GM21447 (cell line): ENCODE measurements at regions not wholly inside any gene's neighbourhood (a gene's known extent, or its start where the extent isn't known, plus 50 kb on each side); places are given as distances from the start of the nearest gene placed in this dataset.
"Not testable (repeated sequence)": the region's sequence is repeated elsewhere in the genome, so short reads cannot be mapped to it uniquely, and the experiment has no call there.

Experiments
- ATAC-seq: cut with Tn5 transposase; IDR thresholded peaks from one replicate; pipeline ENCODE4 v1.9.1; 2021; ENCODE audit not compliant: unreplicated experiment

- ATAC-seq, result no peak
Measured at GRCh38 chr20:51190783-51191180, 167.9 kb upstream of the KCNG1 start.

GRCh38 chr20:51189814-51190782, 167.2 kb upstream of the KCNG1 start:
- ATAC-seq, result no peak

GRCh38 chr20:51188941-51189340, 166.0 kb upstream of the KCNG1 start:
- ATAC-seq, result no peak

- ATAC-seq, result no peak
Measured at GRCh38 chr20:51187261-51187660, 164.4 kb upstream of the KCNG1 start.

GRCh38 chr20:51185861-51186260, 163.0 kb upstream of the KCNG1 start:
- no peak for ATAC-seq

GRCh38 chr20:51185277-51185676, 162.4 kb upstream of the KCNG1 start:
- ATAC-seq, result no peak

GRCh38 chr20:51184289-51184688, 161.4 kb upstream of the KCNG1 start:
- ATAC-seq, result no peak

GRCh38 chr20:51183451-51183850, 160.5 kb upstream of the KCNG1 start:
- ATAC-seq, result no peak

GRCh38 chr20:51182571-51182970, 159.7 kb upstream of the KCNG1 start:
- no peak for ATAC-seq

GRCh38 chr20:51178153-51178552, 155.2 kb upstream of the KCNG1 start:
- no peak for ATAC-seq

GRCh38 chr20:51176876-51177275, 154.0 kb upstream of the KCNG1 start:
- no peak for ATAC-seq

GRCh38 chr20:51176446-51176845, 153.5 kb upstream of the KCNG1 start:
- ATAC-seq, result no peak

GRCh38 chr20:51175724-51176123, 152.8 kb upstream of the KCNG1 start:
- no peak for ATAC-seq

GRCh38 chr20:51175156-51175555, 152.2 kb upstream of the KCNG1 start:
- no peak for ATAC-seq

- ATAC-seq, result no peak
Measured at GRCh38 chr20:51174536-51174935, 151.6 kb upstream of the KCNG1 start.

GRCh38 chr20:51172558-51173428, 149.9 kb upstream of the KCNG1 start:
- ATAC-seq, result no peak

- ATAC-seq, result no peak
Measured at GRCh38 chr20:51171141-51171540, 148.2 kb upstream of the KCNG1 start.

- no peak for ATAC-seq
Measured at GRCh38 chr20:51169813-51170212, 146.9 kb upstream of the KCNG1 start.

- ATAC-seq, result not testable (repeated sequence)
Measured at GRCh38 chr20:51167911-51168310, 145.0 kb upstream of the KCNG1 start.

GRCh38 chr20:51166489-51166888, 143.6 kb upstream of the KCNG1 start:
- ATAC-seq, result no peak

- ATAC-seq, result no peak
Measured at GRCh38 chr20:51165131-51165530, 142.2 kb upstream of the KCNG1 start.

- ATAC-seq, result no peak
Measured at GRCh38 chr20:51164731-51165130, 141.8 kb upstream of the KCNG1 start.
